Neural progenitor cell (in vitro differentiated cells): ENCODE measurements at regions not wholly inside any gene's neighbourhood (a gene's known extent, or its start where the extent isn't known, plus 50 kb on each side); places are given as distances from the start of the nearest gene placed in this dataset.

ENCODE experiments used
- DNase-seq: peaks from one replicate; pipeline ENCODE4 v3.0.0-alpha.2; 2016; ENCODE audit warnings: low spot score
- H2AFZ ChIP-seq: fragments of 200-600 bp; sonication (generic); replicated peaks from 2 replicates; pipeline ENCODE4 v1.6.1; 2016; ENCODE audit warnings: antibody characterized with exemption
- H3F3A ChIP-seq: fragments of 200-600 bp; sonication (generic); 2 replicates; pipeline ENCODE4 v1.6.1; 2016; ENCODE audit warnings: antibody characterized with exemption, low read depth
- H3K27ac ChIP-seq: fragments of 200-600 bp; sonication (generic); 2 replicates; pipeline ENCODE4 v1.5.1; 2016; ENCODE audit warnings: mild to moderate bottlenecking
- H3K27me3 ChIP-seq: fragments of 200-600 bp; sonication (generic); 2 replicates; pipeline ENCODE4 v1.6.1; 2016; ENCODE audit warnings: mild to moderate bottlenecking, moderate library complexity
- H3K36me3 ChIP-seq: fragments of 200-600 bp; sonication (generic); 2 replicates; pipeline ENCODE4 v1.5.1; 2016
- H3K4me1 ChIP-seq: fragments of 200-600 bp; sonication (generic); 2 replicates; pipeline ENCODE4 v1.6.1; 2016; ENCODE audit warnings: mixed run types
- H3K4me2 ChIP-seq: fragments of 200-600 bp; sonication (generic); 2 replicates; pipeline ENCODE4 v1.6.1; 2016
- H3K4me3 ChIP-seq: fragments of 200-600 bp; sonication (generic); 2 replicates; pipeline ENCODE4 v1.5.1; 2016
- H3K79me2 ChIP-seq: fragments of 200-600 bp; sonication (generic); 2 replicates; pipeline ENCODE4 v1.6.1; 2016; ENCODE audit warnings: low read depth
- H3K9ac ChIP-seq: fragments of 200-600 bp; sonication (generic); 2 replicates; pipeline ENCODE4 v1.6.1; 2016
- H3K9me3 ChIP-seq: fragments of 200-600 bp; sonication (generic); 2 replicates; pipeline ENCODE4 v1.5.1; 2016; ENCODE audit warnings: low read depth
- H4K20me1 ChIP-seq: fragments of 200-600 bp; sonication (generic); 2 replicates; pipeline ENCODE4 v1.6.1; 2016; ENCODE audit warnings: low read depth
- H3K27ac Mint-ChIP-seq: 3 replicates; pipeline ENCODE4 v1.8.0; 2021; ENCODE audit warnings: mixed read lengths
- H3K27me3 Mint-ChIP-seq: 2 replicates; pipeline ENCODE4 v1.8.0; 2022; ENCODE audit warnings: low read depth, mild to moderate bottlenecking, inconsistent platforms, moderate library complexity, mixed read lengths; ENCODE audit not compliant: insufficient read depth
- H3K36me3 Mint-ChIP-seq: 3 replicates; pipeline ENCODE4 v1.8.0; 2021; ENCODE audit warnings: mixed read lengths
- H3K4me1 Mint-ChIP-seq: 3 replicates; pipeline ENCODE4 v1.8.0; 2021; ENCODE audit warnings: mixed read lengths
- H3K4me3 Mint-ChIP-seq: 3 replicates; pipeline ENCODE4 v1.8.0; 2021; ENCODE audit warnings: mild to moderate bottlenecking, moderate library complexity, mixed read lengths
- H3K9me3 Mint-ChIP-seq: 3 replicates; pipeline ENCODE4 v1.8.0; 2020; ENCODE audit warnings: mixed read lengths
- EZH2 ChIP-seq: fragments of 200-600 bp; sonication (generic); IDR thresholded peaks from 2 replicates; pipeline ENCODE4 v1.6.1; 2017; ENCODE audit warnings: antibody characterized with exemption, mild to moderate bottlenecking, moderate library complexity
- EZH2phosphoT487 ChIP-seq: fragments of 200-600 bp; sonication (generic); IDR thresholded peaks from 2 replicates; pipeline ENCODE4 v1.6.1; 2017; ENCODE audit warnings: antibody characterized with exemption
- TF ChIP-seq, protein P1 (sequence below): fragments of 200-600 bp; sonication (generic); IDR thresholded peaks from 2 replicates; pipeline ENCODE4 v1.5.1; 2017; ENCODE audit warnings: antibody characterized with exemption, mild to moderate bottlenecking

DNA sequence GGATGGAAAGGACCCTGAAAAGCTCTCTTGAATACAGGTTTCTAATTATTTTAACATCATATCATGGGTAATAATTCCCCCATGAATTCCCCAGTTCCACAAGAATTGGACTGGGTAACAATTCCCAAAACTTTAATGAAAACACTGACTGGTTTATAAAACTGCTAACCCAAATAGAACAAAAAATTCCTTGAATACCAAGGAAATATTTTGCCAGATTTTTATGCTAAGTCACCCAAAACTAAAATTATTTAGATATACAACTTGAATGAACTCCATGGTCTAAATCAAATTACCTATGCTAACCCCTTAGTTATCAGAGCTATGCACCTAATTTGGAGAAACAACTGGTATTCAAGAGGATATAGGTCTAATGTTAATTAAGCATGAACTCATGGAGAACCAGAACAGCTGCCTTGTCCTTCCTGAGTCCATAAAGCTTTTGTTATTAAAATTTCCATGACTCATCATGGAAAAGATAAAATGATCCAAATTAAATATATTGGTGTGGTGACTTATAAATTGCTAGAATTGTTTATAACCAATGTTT is 164.9 kb upstream of the TUT7 start:
- Mint-ChIP-seq H3K27me3 (peaks cover 2% of the 10 kb centered on the region), H3K9me3 (no peaks in the 10 kb centered on the region), H3K36me3 (no peaks in the 10 kb centered on the region), H3K4me3 (no peak overlapping the region), H3K4me1 (peaks cover 2% of the 10 kb centered on the region), H3K27ac (no peak overlapping the region)
- no peak overlapping the region for H3K9ac ChIP-seq
- H3K27ac ChIP-seq, result no peak overlapping the region
- no peaks in the 10 kb centered on the region for H3K27me3 ChIP-seq
- no peak overlapping the region for H3K4me3 ChIP-seq
- no peaks in the 10 kb centered on the region for H3F3A ChIP-seq
- H3K9me3 ChIP-seq, result no peaks in the 10 kb centered on the region
- no peak overlapping the region for H3K4me2 ChIP-seq
- H2AFZ ChIP-seq, result no peak overlapping the region
- no peak for TF ChIP-seq EZH2phosphoT487
- TF ChIP-seq, protein P1, sequence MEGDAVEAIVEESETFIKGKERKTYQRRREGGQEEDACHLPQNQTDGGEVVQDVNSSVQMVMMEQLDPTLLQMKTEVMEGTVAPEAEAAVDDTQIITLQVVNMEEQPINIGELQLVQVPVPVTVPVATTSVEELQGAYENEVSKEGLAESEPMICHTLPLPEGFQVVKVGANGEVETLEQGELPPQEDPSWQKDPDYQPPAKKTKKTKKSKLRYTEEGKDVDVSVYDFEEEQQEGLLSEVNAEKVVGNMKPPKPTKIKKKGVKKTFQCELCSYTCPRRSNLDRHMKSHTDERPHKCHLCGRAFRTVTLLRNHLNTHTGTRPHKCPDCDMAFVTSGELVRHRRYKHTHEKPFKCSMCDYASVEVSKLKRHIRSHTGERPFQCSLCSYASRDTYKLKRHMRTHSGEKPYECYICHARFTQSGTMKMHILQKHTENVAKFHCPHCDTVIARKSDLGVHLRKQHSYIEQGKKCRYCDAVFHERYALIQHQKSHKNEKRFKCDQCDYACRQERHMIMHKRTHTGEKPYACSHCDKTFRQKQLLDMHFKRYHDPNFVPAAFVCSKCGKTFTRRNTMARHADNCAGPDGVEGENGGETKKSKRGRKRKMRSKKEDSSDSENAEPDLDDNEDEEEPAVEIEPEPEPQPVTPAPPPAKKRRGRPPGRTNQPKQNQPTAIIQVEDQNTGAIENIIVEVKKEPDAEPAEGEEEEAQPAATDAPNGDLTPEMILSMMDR, result no peak
- no peak for TF ChIP-seq EZH2
- no peaks in the 10 kb centered on the region for H4K20me1 ChIP-seq
- H3K79me2 ChIP-seq, result no peaks in the 10 kb centered on the region
- no peak for DNase-seq
- H3K36me3 ChIP-seq, result no peaks in the 10 kb centered on the region
- H3K4me1 ChIP-seq, result no peaks in the 10 kb centered on the region

DNA sequence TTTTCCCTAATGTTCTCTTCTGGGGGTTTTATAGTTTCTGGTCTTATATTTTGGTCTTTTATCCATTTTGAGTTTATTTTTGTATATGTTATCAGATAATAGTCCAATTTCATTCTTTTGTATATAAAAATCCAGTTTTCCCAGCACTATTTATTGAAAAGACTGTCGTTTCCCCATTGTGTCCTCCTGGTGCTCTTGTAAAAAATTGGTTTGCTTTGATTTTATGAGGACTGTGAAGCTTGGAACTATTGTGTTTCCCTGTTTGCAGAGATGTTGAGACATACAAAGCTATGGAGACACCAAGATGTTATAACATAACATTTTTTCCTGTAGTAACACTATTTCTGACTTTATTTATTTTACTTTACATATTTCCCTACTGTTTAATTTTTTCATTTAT is 163.3 kb upstream of the TUT7 start:
- TF ChIP-seq, protein P1, result no peak
- no peak for TF ChIP-seq EZH2
- Histone ChIP-seq H3K4me1 (no peaks in the 10 kb centered on the region), H3F3A (no peaks in the 10 kb centered on the region)

DNA sequence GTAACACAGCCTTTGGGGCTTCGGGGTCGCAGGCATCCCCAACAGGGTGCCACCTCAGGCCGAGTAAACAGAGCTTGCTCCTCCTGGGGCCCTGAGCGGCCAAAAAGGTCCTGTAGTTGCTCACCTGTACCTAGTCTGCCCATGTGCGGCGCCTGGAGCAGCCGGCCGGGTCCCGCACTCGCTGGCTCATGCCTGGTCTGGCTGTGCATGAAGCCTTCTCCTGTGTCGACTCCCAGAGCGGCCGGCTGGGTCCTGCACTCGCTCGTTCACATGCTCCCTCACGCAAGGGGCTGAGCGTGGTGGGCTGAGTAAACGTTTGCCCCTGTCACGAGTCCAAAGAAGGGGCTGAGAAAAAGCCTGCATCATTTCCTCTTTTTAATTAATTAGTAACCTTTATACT is 162.4 kb upstream of the TUT7 start:
- H4K20me1 ChIP-seq, result no peaks in the 10 kb centered on the region
- no peaks in the 10 kb centered on the region for H3K9me3 Mint-ChIP-seq

More for the DNA sequence above, 163.3 kb upstream of the TUT7 start:
- Histone ChIP-seq H3K9me3 (no peaks in the 10 kb centered on the region), H3K27me3 (no peaks in the 10 kb centered on the region), H3K36me3 (no peaks in the 10 kb centered on the region), H3K79me2 (no peaks in the 10 kb centered on the region), H4K20me1 (no peaks in the 10 kb centered on the region), H2AFZ (no peak overlapping the region), H3K27ac (no peak overlapping the region), H3K4me3 (no peak overlapping the region), H3K9ac (no peak overlapping the region), H3K4me2 (no peak overlapping the region)
- peaks cover 2% of the 10 kb centered on the region for H3K4me1 Mint-ChIP-seq
- no peaks in the 10 kb centered on the region for H3K9me3 Mint-ChIP-seq
- no peak overlapping the region for H3K4me3 Mint-ChIP-seq
- no peak overlapping the region for H3K27ac Mint-ChIP-seq
- H3K36me3 Mint-ChIP-seq, result no peaks in the 10 kb centered on the region
- peaks cover 2% of the 10 kb centered on the region for H3K27me3 Mint-ChIP-seq
- no peak for DNase-seq

More for the DNA sequence above, 162.4 kb upstream of the TUT7 start:
- Histone ChIP-seq H3K36me3 (no peaks in the 10 kb centered on the region), H3K27ac (no peak overlapping the region), H3K27me3 (no peaks in the 10 kb centered on the region), H3K4me2 (no peak overlapping the region), H2AFZ (peak overlapping the region; percentile 17), H3F3A (no peaks in the 10 kb centered on the region), H3K9ac (no peak overlapping the region), H3K9me3 (no peaks in the 10 kb centered on the region), H3K4me3 (no peak overlapping the region), H3K4me1 (peaks cover 6% of the 10 kb centered on the region), H3K79me2 (no peaks in the 10 kb centered on the region)
- Mint-ChIP-seq H3K4me3 (no peak overlapping the region), H3K36me3 (no peaks in the 10 kb centered on the region), H3K27ac (no peak overlapping the region), H3K4me1 (peaks cover 2% of the 10 kb centered on the region), H3K27me3 (peaks cover 2% of the 10 kb centered on the region)
- DNase-seq, result no peak
- TF ChIP-seq EZH2phosphoT487, result no peak
- TF ChIP-seq EZH2, result no peak
- TF ChIP-seq, protein P1, result no peak
